ENCODE measurements at regions not wholly inside any gene's neighbourhood (a gene's known extent, or its start where the extent isn't known, plus 50 kb on each side); places are given as distances from the start of the nearest gene placed in this dataset.

- no peak for DNase-seq
- intact Hi-C loops (cut with DNase I): no loop called here
- Histone ChIP-seq H3K4me3 (no peak overlapping the region), H3K4me1 (replicated peaks in 1 of 2) (peaks cover 0 to 4% of the 10 kb centered on the region in 2 donors), H3K36me3 (replicated peaks in 1 of 2) (no peaks in the 10 kb centered on the region), H3K27me3 (no peaks in the 10 kb centered on the region), H3K27ac (no peak overlapping the region), H3K9me3 (replicated peaks in 1 of 3) (no peaks in the 10 kb centered on the region)
- TF ChIP-seq, protein P1, sequence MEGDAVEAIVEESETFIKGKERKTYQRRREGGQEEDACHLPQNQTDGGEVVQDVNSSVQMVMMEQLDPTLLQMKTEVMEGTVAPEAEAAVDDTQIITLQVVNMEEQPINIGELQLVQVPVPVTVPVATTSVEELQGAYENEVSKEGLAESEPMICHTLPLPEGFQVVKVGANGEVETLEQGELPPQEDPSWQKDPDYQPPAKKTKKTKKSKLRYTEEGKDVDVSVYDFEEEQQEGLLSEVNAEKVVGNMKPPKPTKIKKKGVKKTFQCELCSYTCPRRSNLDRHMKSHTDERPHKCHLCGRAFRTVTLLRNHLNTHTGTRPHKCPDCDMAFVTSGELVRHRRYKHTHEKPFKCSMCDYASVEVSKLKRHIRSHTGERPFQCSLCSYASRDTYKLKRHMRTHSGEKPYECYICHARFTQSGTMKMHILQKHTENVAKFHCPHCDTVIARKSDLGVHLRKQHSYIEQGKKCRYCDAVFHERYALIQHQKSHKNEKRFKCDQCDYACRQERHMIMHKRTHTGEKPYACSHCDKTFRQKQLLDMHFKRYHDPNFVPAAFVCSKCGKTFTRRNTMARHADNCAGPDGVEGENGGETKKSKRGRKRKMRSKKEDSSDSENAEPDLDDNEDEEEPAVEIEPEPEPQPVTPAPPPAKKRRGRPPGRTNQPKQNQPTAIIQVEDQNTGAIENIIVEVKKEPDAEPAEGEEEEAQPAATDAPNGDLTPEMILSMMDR (IDR thresholded peaks at IDR 0.05): no peak
- TF ChIP-seq POLR2A (IDR thresholded peaks at IDR 0.05): no peak
- 83 to 89% (median 84%) methylated on average over 3 of the region's 3 CpGs for WGBS, 4 donors
Measured at GRCh38 chr2:181754105-181754504, 73.8 kb upstream of the NEUROD1 start.

DNA sequence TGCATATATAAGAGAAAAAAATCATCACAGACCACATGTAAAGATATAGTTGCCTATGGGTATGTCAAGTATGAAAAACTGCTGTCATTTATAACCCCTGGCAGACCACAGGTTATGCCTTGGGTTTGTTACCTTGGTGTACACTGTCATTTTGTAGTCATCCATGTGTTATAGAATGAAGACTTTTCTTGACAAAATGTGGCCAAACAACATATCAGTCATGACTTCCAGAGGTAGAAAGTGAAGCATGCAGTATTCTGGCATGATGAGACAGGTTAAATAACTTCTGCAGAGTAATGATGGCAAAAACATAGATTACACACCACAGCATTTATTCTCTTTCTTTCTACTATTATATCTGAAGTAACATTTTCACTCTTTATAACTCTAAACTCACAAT lies 74.9 kb upstream of the NEUROD1 start:
- TF ChIP-seq, protein P1 (IDR thresholded peaks at IDR 0.05): no peak
- TF ChIP-seq POLR2A (IDR thresholded peaks at IDR 0.05): no peak
- Histone ChIP-seq H3K4me1 (replicated peaks in 1 of 2) (peaks cover 0 to 4% of the 10 kb centered on the region in 2 donors), H3K36me3 (replicated peaks in 1 of 2) (no peaks in the 10 kb centered on the region), H3K27ac (no peak overlapping the region), H3K27me3 (no peaks in the 10 kb centered on the region), H3K9me3 (replicated peaks in 1 of 3) (no peaks in the 10 kb centered on the region), H3K4me3 (no peak overlapping the region)
- no peak for DNase-seq
- intact Hi-C loops (cut with DNase I): no loop called here

DNA sequence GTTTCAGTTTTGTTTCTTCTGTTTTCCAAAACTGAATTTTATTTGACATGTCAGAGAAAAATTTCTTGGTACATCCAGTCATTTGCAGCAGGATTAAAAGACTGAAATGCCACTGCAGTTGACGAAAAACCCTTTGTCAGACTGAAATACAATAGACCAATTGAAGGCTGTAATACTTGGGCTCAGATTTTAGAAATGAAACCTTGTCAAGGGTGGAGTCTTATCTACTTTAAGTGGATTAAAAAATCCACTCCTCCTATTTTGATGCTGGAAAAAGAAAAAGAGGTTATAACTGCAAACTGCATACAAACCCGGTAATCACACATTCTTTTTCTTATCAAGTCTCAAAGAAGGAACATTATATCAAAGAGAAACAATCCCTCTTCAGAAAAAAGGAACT lies 80.2 kb upstream of the NEUROD1 start:
- Histone ChIP-seq H3K36me3 (replicated peaks in 1 of 2) (no peaks in the 10 kb centered on the region), H3K27me3 (no peaks in the 10 kb centered on the region), H3K9me3 (replicated peaks in 1 of 3) (no peaks in the 10 kb centered on the region), H3K4me3 (no peak overlapping the region), H3K4me1 (replicated peaks in 1 of 2) (peaks cover 0 to 6% of the 10 kb centered on the region in 2 donors), H3K27ac (no peak overlapping the region)
- DNase-seq: no peak
- WGBS, 4 donors: 71 to 83% (median 80%) methylated on average over 2 of the region's 2 CpGs
- TF ChIP-seq, protein P1 (IDR thresholded peaks at IDR 0.05): no peak
- no peak for TF ChIP-seq POLR2A (IDR thresholded peaks at IDR 0.05)
- intact Hi-C loops (cut with DNase I): no loop called here

DNA sequence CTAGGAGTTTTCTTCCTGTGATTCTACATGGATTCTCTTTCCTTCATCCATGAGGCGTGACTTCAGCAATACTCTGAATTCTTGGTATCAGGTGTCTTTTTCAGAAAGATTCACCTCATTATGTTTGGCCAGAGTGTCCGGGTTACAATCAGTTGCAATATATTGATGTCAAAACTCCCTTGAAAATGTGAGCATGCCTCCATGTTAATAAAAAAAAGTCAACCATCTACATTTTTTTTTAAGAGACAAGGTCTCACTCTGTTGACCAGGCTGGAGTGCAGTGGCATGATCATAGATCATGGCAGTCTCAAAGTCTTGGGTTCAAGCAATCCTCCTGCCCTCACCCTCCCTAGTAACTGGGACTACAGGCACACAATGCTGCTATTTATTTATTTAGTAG lies 80.9 kb upstream of the NEUROD1 start:
- H3K27ac ChIP-seq: no peak overlapping the region
- no peak for DNase-seq
- WGBS, 4 donors: 86 to 93% (median 89%) methylated on average over 2 of the region's 2 CpGs

More for the DNA sequence above, 80.9 kb upstream of the NEUROD1 start:
- intact Hi-C loops (cut with DNase I): no loop called here
- Histone ChIP-seq H3K4me1 (replicated peaks in 1 of 2) (peaks cover 0 to 6% of the 10 kb centered on the region in 2 donors), H3K9me3 (replicated peaks in 1 of 3) (no peaks in the 10 kb centered on the region), H3K4me3 (no peak overlapping the region), H3K36me3 (replicated peaks in 1 of 2) (no peaks in the 10 kb centered on the region), H3K27me3 (no peaks in the 10 kb centered on the region)
- TF ChIP-seq, protein P1 (IDR thresholded peaks at IDR 0.05): no peak
- TF ChIP-seq POLR2A (IDR thresholded peaks at IDR 0.05): no peak

Measured in adrenal gland (tissue), 9 donors.